ENCODE measurements at regions not wholly inside any gene's neighbourhood (a gene's known extent, or its start where the extent isn't known, plus 50 kb on each side); places are given as distances from the start of the nearest gene placed in this dataset.

DNA sequence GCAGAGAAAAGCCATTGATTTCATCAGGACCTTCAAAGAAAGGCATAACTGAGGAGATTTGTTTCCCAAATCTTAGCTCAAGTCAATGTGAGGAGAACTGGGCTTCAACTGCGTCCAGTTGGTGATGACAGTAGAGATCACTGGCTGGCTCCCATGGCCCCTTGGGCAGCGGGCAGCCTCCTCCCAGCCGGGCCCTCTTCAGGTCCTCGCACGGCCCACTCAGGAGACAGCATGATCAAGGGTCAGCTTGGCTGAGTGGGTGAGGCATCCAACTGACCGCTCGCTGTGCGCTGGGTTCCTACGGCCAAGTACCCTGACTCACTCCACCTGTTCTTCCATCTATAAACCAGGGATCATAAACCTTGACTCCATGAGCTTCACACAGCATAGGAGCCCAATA, 274.0 kb downstream of the NSG2 start:
- Mint-ChIP-seq H3K27ac (ENCODE audit: unreplicated experiment) (no peak overlapping the region), H3K27me3 (ENCODE audit: unreplicated experiment) (peaks cover 1% of the 10 kb centered on the region), H3K4me1 (ENCODE audit: unreplicated experiment) (no peaks in the 10 kb centered on the region), H3K9me3 (ENCODE audit: unreplicated experiment) (no peaks in the 10 kb centered on the region), H3K4me3 (ENCODE audit: unreplicated experiment) (no peak overlapping the region), H3K36me3 (ENCODE audit: low read depth, unreplicated experiment) (no peaks in the 10 kb centered on the region)
- TF ChIP-seq, protein P1, sequence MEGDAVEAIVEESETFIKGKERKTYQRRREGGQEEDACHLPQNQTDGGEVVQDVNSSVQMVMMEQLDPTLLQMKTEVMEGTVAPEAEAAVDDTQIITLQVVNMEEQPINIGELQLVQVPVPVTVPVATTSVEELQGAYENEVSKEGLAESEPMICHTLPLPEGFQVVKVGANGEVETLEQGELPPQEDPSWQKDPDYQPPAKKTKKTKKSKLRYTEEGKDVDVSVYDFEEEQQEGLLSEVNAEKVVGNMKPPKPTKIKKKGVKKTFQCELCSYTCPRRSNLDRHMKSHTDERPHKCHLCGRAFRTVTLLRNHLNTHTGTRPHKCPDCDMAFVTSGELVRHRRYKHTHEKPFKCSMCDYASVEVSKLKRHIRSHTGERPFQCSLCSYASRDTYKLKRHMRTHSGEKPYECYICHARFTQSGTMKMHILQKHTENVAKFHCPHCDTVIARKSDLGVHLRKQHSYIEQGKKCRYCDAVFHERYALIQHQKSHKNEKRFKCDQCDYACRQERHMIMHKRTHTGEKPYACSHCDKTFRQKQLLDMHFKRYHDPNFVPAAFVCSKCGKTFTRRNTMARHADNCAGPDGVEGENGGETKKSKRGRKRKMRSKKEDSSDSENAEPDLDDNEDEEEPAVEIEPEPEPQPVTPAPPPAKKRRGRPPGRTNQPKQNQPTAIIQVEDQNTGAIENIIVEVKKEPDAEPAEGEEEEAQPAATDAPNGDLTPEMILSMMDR (IDR thresholded peaks at IDR 0.05; ENCODE audit: unreplicated experiment): no peak
- DNase-seq (ENCODE audit: low spot score): no peak

DNA sequence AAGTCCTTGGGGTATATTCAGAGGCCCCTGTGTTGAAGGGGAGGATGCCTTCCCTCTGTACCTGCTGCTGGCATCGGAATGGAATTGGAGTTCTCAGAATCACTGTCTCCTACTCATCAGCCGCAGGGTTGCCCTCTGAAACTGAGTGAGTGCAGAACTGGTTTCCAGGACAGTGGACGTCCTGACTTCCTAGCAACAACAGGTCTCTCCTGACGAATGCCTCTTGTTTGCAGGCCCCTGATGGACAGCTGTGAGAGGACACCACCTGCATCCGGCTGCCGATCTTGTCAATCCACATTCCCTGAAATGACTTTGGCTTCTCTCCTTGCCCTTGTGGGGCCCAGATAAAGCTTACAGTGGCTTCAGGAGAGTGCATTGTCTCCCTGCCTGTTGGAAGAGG, 274.5 kb downstream of the NSG2 start:
- no peaks in the 10 kb centered on the region for H3K36me3 Mint-ChIP-seq (ENCODE audit: low read depth, unreplicated experiment)
- no peaks in the 10 kb centered on the region for H3K9me3 Mint-ChIP-seq (ENCODE audit: unreplicated experiment)
- H3K27ac Mint-ChIP-seq (ENCODE audit: unreplicated experiment): no peak overlapping the region
- H3K27me3 Mint-ChIP-seq (ENCODE audit: unreplicated experiment): peaks cover 1% of the 10 kb centered on the region
- TF ChIP-seq, protein P1 (IDR thresholded peaks at IDR 0.05; ENCODE audit: unreplicated experiment): no peak
- no peak overlapping the region for H3K4me3 Mint-ChIP-seq (ENCODE audit: unreplicated experiment)
- DNase-seq (ENCODE audit: low spot score): no peak
- no peaks in the 10 kb centered on the region for H3K4me1 Mint-ChIP-seq (ENCODE audit: unreplicated experiment)

DNA sequence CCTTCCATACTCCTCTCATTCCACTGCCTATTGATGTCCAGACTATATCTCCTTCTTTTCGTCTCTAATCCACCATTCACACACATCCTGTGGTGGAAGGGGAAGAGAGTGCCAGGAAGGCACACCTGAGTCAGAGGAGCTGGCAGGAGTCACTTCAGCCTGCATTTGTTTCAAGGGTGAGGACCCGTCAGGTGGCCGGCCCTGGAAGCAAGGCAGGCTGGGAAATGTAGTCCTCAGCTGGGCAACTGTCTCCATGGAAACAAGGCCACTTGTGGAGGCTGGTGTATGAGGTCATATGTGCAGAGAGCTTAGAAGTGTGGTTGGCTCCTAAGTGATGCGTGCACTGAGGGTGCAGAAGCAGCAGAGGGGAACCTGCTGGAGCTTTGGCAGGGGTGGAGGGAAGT, 278.4 kb downstream of the NSG2 start:
- Mint-ChIP-seq H3K27me3 (ENCODE audit: unreplicated experiment) (peaks cover 1% of the 10 kb centered on the region), H3K27ac (ENCODE audit: unreplicated experiment) (no peak overlapping the region), H3K4me3 (ENCODE audit: unreplicated experiment) (no peak overlapping the region), H3K9me3 (ENCODE audit: unreplicated experiment) (no peaks in the 10 kb centered on the region), H3K4me1 (ENCODE audit: unreplicated experiment) (peaks cover 4% of the 10 kb centered on the region), H3K36me3 (ENCODE audit: low read depth, unreplicated experiment) (no peaks in the 10 kb centered on the region)
- TF ChIP-seq, protein P1 (IDR thresholded peaks at IDR 0.05; ENCODE audit: unreplicated experiment): no peak
- peak; percentile 50 for DNase-seq (ENCODE audit: low spot score)

DNA sequence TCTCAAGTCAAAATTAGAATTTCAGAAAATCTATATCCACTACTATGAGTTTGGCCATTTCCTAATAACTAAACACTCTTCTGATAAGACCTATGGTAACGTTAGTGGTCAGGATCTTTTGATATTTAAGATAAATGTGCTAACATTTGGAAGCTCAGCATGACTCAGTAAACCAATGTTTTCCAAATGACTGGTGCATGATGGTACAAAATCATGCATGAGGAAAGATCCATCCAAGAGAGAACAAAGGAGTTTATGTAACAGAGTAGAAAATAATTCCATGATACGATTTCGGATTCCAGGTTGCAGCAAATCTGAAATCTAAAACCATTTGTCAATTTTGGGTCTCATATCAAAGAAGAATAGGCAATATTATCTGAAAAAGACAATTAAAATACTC, 279.2 kb downstream of the NSG2 start:
- Mint-ChIP-seq H3K36me3 (ENCODE audit: low read depth, unreplicated experiment) (no peaks in the 10 kb centered on the region), H3K27ac (ENCODE audit: unreplicated experiment) (peak overlapping the region; percentile 50), H3K9me3 (ENCODE audit: unreplicated experiment) (no peaks in the 10 kb centered on the region), H3K4me3 (ENCODE audit: unreplicated experiment) (no peak overlapping the region), H3K4me1 (ENCODE audit: unreplicated experiment) (peaks cover 11% of the 10 kb centered on the region), H3K27me3 (ENCODE audit: unreplicated experiment) (peaks cover 1% of the 10 kb centered on the region)
- TF ChIP-seq, protein P1 (IDR thresholded peaks at IDR 0.05; ENCODE audit: unreplicated experiment): no peak
- DNase-seq (ENCODE audit: low spot score): no peak

DNA sequence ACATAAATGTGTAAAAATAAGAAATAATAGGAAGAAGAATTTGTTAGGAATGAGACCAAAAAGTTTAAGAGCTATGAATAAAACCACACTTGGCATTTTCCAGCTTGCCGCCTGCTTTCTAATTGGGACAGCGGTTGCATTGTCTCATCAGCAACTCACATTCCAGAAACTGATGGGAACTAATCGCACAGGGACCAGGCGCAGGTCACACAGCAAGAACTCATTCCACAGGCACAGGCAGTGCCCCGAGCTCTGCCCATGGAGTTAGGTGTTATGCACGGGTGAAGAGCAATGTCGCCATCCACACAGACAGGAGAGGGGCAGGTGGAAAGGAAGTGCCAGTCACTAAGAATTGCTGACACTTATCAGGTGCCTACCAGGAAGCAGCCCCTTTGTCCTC, 279.9 kb downstream of the NSG2 start:
- TF ChIP-seq, protein P1 (IDR thresholded peaks at IDR 0.05; ENCODE audit: unreplicated experiment): no peak
- H3K27me3 Mint-ChIP-seq (ENCODE audit: unreplicated experiment): peaks cover 4% of the 10 kb centered on the region
- no peaks in the 10 kb centered on the region for H3K36me3 Mint-ChIP-seq (ENCODE audit: low read depth, unreplicated experiment)
- H3K27ac Mint-ChIP-seq (ENCODE audit: unreplicated experiment): no peak overlapping the region
- DNase-seq (ENCODE audit: low spot score): no peak
- H3K4me1 Mint-ChIP-seq (ENCODE audit: unreplicated experiment): peaks cover 14% of the 10 kb centered on the region
- H3K9me3 Mint-ChIP-seq (ENCODE audit: unreplicated experiment): no peaks in the 10 kb centered on the region
- H3K4me3 Mint-ChIP-seq (ENCODE audit: unreplicated experiment): no peak overlapping the region
